SU-DHL-6 (cell line): ENCODE measurements at regions not wholly inside any gene's neighbourhood (a gene's known extent, or its start where the extent isn't known, plus 50 kb on each side); places are given as distances from the start of the nearest gene placed in this dataset.
A peak's percentile ranks its signal among the peaks of the same experiment; 100 is the strongest.
"Not testable (repeated sequence)": the region's sequence is repeated elsewhere in the genome, so short reads cannot be mapped to it uniquely, and the experiment has no call there.

Source experiments
- H2AFZ ChIP-seq: fragments of 200-600 bp; sonication (generic); 2 replicates; pipeline ENCODE4 v1.6.1; 2014; ENCODE audit warnings: low read depth, mild to moderate bottlenecking, moderate library complexity, mixed read lengths, antibody characterized with exemption, low read length; ENCODE audit not compliant: severe bottlenecking
- H3F3A ChIP-seq: fragments of 200-600 bp; shearing (Covaris generic); 2 replicates; pipeline ENCODE4 v1.6.0; 2016; ENCODE audit warnings: antibody characterized with exemption, mild to moderate bottlenecking; ENCODE audit not compliant: insufficient read depth
- H3K27ac ChIP-seq: fragments of 200-600 bp; sonication (generic); 2 replicates; pipeline ENCODE4 v1.5.1; 2016; ENCODE audit warnings: low read depth, mild to moderate bottlenecking, low read length, moderate library complexity, mixed read lengths
- H3K27me3 ChIP-seq: fragments of 200-600 bp; sonication (generic), shearing (Covaris generic); 2 replicates; pipeline ENCODE4 v1.6.0; 2014; ENCODE audit warnings: mild to moderate bottlenecking, low read length
- H3K36me3 ChIP-seq: fragments of 200-600 bp; sonication (generic); 2 replicates; pipeline ENCODE4 v1.6.1; 2014; ENCODE audit warnings: mild to moderate bottlenecking, low read length, mixed read lengths
- H3K4me2 ChIP-seq: fragments of 300-600, 200-600 bp; shearing (Covaris generic), sonication (generic); 2 replicates; pipeline ENCODE4 v1.6.0; 2014; ENCODE audit warnings: low read length, low read depth, mild to moderate bottlenecking; ENCODE audit not compliant: poor library complexity, severe bottlenecking
- H3K4me3 ChIP-seq: fragments of 200-600 bp; sonication (generic); 2 replicates; pipeline ENCODE4 v1.5.1; 2014; ENCODE audit warnings: antibody characterized with exemption, low read length, mild to moderate bottlenecking, mixed read lengths; ENCODE audit not compliant: insufficient read depth, poor library complexity, severe bottlenecking
- H3K79me2 ChIP-seq: fragments of 200-600 bp; sonication (generic); 2 replicates; pipeline ENCODE4 v1.6.1; 2014; ENCODE audit warnings: mild to moderate bottlenecking, low read length, moderate library complexity; ENCODE audit not compliant: insufficient read depth
- H3K9ac ChIP-seq: fragments of 200-600 bp; sonication (generic); 2 replicates; pipeline ENCODE4 v1.7.0; 2014; ENCODE audit warnings: mild to moderate bottlenecking, low read length
- H3K9me2 ChIP-seq: fragments of 200-600 bp; sonication (generic); replicated peaks from 2 replicates; pipeline ENCODE4 v1.6.1; 2014; ENCODE audit warnings: low read length; ENCODE audit not compliant: insufficient read depth
- H3K9me3 ChIP-seq: fragments of 200-600 bp; sonication (generic); 2 replicates; pipeline ENCODE4 v1.6.1; 2014; ENCODE audit warnings: low read length, mixed read lengths; ENCODE audit not compliant: insufficient read depth
- H4K20me1 ChIP-seq: fragments of 200-600 bp; sonication (generic); 2 replicates; pipeline ENCODE4 v1.6.1; 2014; ENCODE audit warnings: low read depth, mild to moderate bottlenecking, antibody characterized with exemption, low read length, moderate library complexity, mixed read lengths
- CTCF ChIP-seq: fragments of 200-600 bp; sonication (generic); IDR thresholded peaks from one replicate; pipeline ENCODE4 v1.5.1; 2017; ENCODE audit warnings: antibody characterized with exemption, mild to moderate bottlenecking, low read length, moderate library complexity; ENCODE audit not compliant: insufficient read depth, poor library complexity, severe bottlenecking
- EZH2phosphoT487 ChIP-seq: fragments of 200-600 bp; sonication (generic), shearing (Covaris generic); conservative IDR thresholded peaks from 2 replicates; pipeline ENCODE4 v1.6.1; 2018; ENCODE audit warnings: mild to moderate bottlenecking, antibody characterized with exemption, low read length, moderate library complexity, mixed read lengths

GRCh38 chr5:50325237-50325832, 115.8 kb downstream of the EMB start:
- no peaks in the 10 kb centered on the region for H3K9me2 ChIP-seq
- no peaks in the 10 kb centered on the region for H3K9me3 ChIP-seq
- H3K9ac ChIP-seq = no peak overlapping the region
- TF ChIP-seq EZH2phosphoT487 (no peak), CTCF (peak; percentile 72)
- no peaks in the 10 kb centered on the region for H3K27me3 ChIP-seq
- no peaks in the 10 kb centered on the region for H3K79me2 ChIP-seq
- H3K4me3 ChIP-seq = no peak overlapping the region
- no peaks in the 10 kb centered on the region for H3K36me3 ChIP-seq
- H4K20me1 ChIP-seq = no peaks in the 10 kb centered on the region
- H2AFZ ChIP-seq = no peak overlapping the region
- no peak overlapping the region for H3K27ac ChIP-seq
- H3K4me2 ChIP-seq = peak overlapping the region; percentile 33
- no peaks in the 10 kb centered on the region for H3F3A ChIP-seq

GRCh38 chr5:50320131-50320749, 120.8 kb downstream of the EMB start:
- TF ChIP-seq EZH2phosphoT487 (no peak), CTCF (peak; percentile 55)
- peak overlapping the region; percentile 15 for H3K4me2 ChIP-seq

GRCh38 chr5:50318220-50318619, 122.9 kb downstream of the EMB start:
- Histone ChIP-seq H4K20me1 (no peaks in the 10 kb centered on the region), H2AFZ (no peak overlapping the region), H3K4me3 (no peak overlapping the region), H3K79me2 (no peaks in the 10 kb centered on the region), H3K27ac (no peak overlapping the region), H3K4me2 (no peak overlapping the region), H3K9ac (no peak overlapping the region), H3K36me3 (0 out of 2 replicates have a peak, but pooled peaks cover 3% of the 10 kb centered on the region), H3F3A (peaks cover 3% of the 10 kb centered on the region; the same call in 1 of the 2 replicates), H3K9me3 (no peaks in the 10 kb centered on the region), H3K9me2 (no peaks in the 10 kb centered on the region), H3K27me3 (no peaks in the 10 kb centered on the region)
- TF ChIP-seq EZH2phosphoT487 = no peak
- TF ChIP-seq CTCF = no peak

More at GRCh38 chr5:50320131-50320749, 120.8 kb downstream of the EMB start:
- Histone ChIP-seq H4K20me1 (no peaks in the 10 kb centered on the region), H3K9me2 (no peaks in the 10 kb centered on the region), H3K9me3 (no peaks in the 10 kb centered on the region), H3K4me3 (no peak overlapping the region), H3K27ac (no peak overlapping the region), H3K36me3 (0 out of 2 replicates have a peak, but pooled peaks cover 3% of the 10 kb centered on the region), H2AFZ (peak overlapping the region; percentile 14), H3K79me2 (no peaks in the 10 kb centered on the region), H3K27me3 (no peaks in the 10 kb centered on the region), H3F3A (no peaks in the 10 kb centered on the region), H3K9ac (no peak overlapping the region)

GRCh38 chr5:50306488-50306887, 134.6 kb downstream of the EMB start:
- Histone ChIP-seq H3K9ac (0 out of 2 replicates have a peak overlapping the region, but pooled peaks have one; percentile 40), H3K4me3 (peak overlapping the region; percentile 42), H3K4me2 (peak overlapping the region; percentile 94), H3F3A (peaks cover 16% of the 10 kb centered on the region; the same call in 1 of the 2 replicates), H3K27ac (peak overlapping the region; percentile 92)
- not testable (repeated sequence) for H3K36me3 ChIP-seq, H4K20me1 ChIP-seq, H3K79me2 ChIP-seq, H3K9me3 ChIP-seq, H3K27me3 ChIP-seq, H2AFZ ChIP-seq, H3K9me2 ChIP-seq
